ENCODE measurements at regions not wholly inside any gene's neighbourhood (a gene's known extent, or its start where the extent isn't known, plus 50 kb on each side); places are given as distances from the start of the nearest gene placed in this dataset.
A peak's percentile ranks its signal among the peaks of the same experiment; 100 is the strongest.
"Not testable (repeated sequence)": the region's sequence is repeated elsewhere in the genome, so short reads cannot be mapped to it uniquely, and the experiment has no call there.

DNA sequence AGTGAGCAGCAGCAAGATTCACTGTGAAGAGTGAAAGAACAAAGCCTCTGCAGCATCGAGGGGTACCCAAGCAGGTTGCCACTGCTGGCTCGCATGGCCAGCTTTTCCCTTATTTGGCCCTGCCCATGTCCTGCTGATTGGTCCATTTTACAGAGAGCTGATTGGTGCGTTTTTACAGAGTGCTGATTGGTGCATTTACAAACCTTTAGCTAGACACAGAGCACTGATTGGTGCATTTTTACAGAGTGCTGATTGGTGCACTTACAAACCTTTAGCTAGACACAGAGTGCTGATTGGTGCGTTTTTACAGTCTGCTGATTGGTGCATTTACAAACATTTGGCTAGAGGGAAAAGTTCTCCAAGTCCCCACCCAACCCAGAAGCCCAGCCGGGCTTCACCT lies 113.4 kb upstream of the DUSP22 start:
- intact Hi-C loops (cut with DNase I); ATAC-seq: not testable (repeated sequence)

DNA sequence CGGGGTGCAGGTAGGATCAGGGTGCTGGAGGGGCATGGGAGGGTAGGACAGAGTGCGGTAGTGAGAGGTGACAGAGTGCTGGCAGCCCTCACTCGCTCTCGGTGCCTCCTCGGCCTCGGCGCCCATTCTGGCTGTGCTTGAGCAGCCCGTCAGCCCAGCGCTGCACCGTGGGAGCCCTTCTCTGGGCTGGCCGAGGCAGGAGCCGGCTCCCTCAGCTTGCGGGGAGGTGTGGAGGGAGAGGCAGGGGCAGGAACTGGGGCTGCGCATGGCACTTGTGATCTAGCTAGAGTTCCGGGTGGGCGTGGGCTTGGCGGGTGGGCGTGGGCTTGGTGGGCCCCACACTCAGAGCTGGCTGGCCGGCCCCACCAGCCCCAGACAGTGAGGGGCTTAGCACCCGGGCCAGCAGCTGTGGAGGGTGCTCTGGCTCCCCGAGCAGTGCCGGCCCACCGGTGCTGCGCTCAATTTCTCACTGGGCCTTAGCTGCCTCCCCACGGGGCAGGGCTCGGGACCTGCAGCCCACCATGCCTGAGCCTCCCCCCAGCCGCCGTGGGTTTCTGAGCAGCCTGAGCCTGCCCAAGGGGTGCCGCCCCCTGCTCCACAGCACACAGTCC lies 112.8 kb upstream of the DUSP22 start:
- DNase-seq (no peak), ATAC-seq (no peak)
- intact Hi-C loops (cut with DNase I): no loop called here

More for the DNA sequence above, 113.4 kb upstream of the DUSP22 start:
- DNase-seq: not testable (repeated sequence)

DNA sequence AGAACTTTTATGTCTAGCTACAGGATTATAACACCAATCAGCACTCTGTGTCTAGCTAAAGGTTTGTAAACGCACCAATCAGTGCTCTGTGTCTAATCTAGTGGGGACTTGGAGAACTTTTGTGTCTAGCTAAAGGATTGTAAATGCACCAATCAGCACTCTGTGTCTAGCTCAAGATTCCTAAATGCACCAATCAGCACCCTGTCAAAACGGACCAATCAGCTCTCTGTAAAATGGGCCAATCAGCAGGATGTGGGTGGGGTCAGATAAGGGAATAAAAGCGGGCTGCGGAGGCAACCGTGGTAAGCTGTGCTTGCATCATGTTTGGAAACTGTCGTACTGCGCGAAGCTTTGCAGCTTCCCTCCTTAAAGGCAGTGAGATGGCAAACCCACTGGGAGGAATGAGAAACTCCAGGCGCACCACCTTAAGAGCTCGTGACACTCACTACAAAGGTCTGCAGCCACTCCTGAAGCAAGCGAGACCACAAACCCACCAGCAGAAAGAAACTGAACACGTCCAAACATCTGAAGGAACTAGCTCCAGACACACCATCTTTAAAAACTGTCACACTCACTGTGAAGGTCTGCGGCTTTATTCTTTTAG lies 112.1 kb upstream of the DUSP22 start:
- intact Hi-C loops (cut with DNase I); ATAC-seq: not testable (repeated sequence)

DNA sequence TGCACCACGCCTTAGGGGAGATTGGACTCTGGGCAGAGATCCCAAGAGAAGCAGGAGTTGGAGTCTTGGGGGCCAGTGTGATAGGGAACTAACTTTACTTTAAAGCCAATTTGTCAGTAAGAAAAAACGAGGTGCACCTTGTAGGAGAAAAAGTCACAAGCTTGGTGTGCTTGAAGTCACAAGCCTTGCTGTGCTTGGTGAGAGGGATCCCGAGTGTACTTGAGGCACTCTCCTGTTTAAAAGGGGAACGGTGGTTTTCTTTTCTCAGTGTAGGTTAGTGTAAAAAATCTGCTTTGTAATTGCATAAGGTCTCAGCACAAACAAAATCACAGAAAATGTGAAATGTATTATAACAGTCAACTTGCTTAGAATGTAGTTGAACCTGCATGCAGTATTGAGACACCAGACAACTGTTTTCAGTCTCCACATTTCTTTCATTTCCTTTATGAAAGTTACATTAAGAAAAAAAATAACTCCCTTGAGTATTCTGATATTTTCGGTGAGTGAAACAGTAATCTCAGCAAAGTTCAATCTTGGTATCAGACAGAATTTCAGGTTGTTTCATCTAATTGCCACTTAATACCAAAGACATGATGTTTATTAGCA lies 111.1 kb upstream of the DUSP22 start:
- intact Hi-C loops (cut with DNase I): no loop called here
- no peak for DNase-seq
- no peak for ATAC-seq

More for the DNA sequence above, 112.1 kb upstream of the DUSP22 start:
- DNase-seq: not testable (repeated sequence)

DNA sequence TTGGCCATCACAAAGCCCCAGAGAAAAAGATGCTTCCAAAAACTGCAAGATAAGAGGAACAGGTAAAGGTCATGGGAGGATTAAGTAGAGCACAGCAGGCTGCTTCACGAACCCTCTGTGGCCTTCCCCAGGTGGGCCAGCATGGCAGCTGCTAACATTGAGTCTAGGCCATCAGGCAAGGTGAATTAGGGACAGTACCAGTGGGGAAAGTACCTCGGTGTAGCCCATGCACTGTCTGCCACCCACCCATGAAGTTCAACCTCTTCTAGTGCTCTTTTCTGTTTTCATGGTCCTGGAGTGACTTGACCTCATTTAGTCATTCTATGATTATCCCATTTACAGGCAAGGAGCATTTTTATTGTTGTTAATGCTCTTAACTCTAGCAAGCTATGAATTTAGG lies 108.6 kb upstream of the DUSP22 start:
- intact Hi-C loops (cut with DNase I): no loop called here
- DNase-seq (no peak), ATAC-seq (no peak)

DNA sequence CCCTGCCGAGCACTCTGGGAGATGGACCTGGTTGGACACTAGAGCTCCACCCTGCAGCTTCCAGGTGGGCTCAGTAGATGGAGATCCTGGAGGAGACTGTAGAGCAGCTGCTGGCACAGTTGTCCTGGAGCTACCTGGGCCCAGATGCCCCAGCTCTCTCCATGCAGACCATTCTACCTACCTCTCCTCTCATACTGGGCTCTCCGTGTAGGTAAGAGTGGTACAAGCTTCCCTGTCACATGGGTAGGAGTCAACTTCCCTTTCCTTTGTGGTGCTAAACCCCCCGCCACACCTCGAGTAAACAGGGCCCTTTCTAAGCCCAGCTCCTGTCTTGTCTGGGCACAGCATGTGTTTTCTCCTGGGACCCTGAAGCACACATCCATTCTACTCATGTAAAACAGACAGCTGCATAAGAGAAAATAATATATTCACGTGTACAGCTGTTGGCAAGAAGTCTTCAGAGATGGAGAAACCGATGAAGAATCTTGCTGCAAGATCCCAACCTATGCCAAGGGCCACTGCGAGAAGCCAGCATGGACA lies 108.1 kb upstream of the DUSP22 start:
- ATAC-seq (no peak), DNase-seq (no peak)
- intact Hi-C loops (cut with DNase I): no loop called here

DNA sequence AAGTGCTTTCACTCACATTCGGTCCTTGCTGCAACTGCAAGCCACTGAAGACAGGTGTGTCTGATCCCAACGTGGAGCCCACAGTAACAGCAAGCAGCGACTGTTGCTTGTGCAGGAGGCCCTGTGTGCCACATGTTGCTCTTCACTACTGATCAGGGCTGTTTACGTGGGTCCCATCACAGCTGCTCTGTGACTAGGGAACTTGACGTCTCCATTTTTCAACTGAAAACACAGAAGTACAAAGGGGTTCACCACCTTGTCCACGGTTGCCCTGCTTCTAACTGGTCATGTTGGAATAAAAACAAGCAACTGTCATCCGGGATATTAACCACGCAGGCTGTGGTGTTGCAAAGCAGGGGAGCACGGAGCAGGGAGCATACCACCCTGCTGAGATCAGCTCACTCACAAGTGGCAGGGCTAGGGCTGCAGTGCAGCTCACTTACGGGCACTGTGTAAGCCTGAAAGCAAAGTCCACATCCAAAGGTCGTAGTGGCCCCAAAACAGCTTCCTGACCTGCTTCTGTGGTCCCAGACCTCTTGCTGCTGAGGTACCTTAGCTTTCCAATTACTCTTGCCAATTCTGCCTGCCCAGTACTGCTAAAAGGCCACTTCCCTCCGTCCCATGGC lies 105.8 kb upstream of the DUSP22 start:
- intact Hi-C loops (cut with DNase I): loop anchor here in 1 of 2 donors (5.0 kb wide), 1 partner anchor 366 kb away; no protein-coding TSS in a partner anchor
- no peak for DNase-seq
- ATAC-seq: no peak

DNA sequence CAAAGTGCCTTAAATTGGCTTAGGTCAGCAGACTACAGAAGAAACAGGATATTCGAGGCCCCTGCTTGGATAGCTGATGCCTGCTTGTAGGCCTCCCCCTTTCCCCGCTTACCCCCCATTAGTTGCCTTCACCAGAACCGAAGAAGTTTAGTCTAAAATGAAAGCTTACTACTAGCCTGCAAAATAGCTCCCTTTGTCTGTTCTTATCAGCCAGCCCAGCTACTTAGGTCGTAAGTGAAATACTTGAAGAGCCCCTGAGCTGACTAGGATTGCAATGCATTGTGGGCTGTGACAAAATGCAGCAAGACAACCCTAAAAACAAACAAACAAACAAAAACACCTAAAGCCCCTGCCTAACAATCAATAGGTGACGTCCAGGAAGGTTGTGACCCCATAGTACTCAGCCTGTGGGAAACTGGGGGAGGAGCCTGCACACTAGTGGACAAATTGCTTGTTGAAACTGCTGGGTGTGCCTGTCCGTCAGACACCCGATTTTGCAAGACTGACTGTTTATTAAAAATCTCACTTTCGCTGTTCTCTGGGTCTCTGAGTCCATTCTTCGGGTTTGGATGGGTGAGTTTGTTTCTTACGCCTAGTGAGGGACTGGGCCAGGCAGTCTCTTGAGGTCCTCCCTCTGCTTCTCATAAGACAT lies 105.0 kb upstream of the DUSP22 start:
- DNase-seq (no peak), ATAC-seq (no peak)
- intact Hi-C loops (cut with DNase I): loop anchor here in 1 of 2 donors (5.0 kb wide), 1 partner anchor 365 kb away; no protein-coding TSS in a partner anchor

DNA sequence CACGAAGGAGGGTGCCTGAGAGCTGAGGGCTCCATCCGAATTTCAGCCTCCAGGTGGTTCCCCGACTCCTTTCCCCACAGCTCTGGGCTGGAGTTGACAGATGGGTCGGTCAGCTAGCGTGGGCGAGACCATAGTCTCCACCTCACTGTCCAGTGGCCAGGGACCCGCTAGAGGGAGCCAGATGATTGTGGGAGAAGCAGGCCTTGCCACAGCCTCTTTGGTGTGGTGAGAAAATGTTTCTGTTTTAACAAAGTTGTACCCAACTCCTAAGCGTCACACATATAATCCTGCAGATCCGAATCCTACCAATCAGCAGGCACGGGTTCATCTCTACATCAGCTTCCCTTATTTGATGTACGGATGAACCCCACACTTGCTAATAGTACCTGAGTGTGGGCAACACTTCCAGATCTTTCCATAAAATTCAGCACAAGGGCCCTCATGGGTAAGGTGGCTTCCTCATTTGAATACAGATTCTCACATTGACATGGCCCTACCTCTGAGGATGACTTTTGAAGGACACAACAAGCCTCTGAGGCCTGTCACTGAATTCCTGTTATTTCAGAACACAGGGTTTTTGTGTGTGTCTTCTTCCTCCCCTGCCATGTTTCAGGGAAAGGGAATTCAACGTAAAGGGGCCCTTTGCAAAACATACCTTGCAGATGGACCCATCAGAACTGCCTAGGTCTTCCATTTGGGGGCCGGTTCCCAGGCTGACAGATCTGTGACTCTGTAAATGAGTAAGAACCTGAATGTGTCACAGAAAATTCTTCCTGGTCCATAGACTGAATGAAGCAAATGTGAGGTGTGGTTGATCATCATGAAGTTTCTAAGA lies 103.2 kb upstream of the DUSP22 start:
- DNase-seq (peak; percentile 90), ATAC-seq (peak; percentile 95 to 97)
- intact Hi-C loops (cut with DNase I): loop anchor here in 1 of 2 donors (2.0 to 5.0 kb wide), 2 partner anchors 220 to 363 kb away; no protein-coding TSS in a partner anchor

DNA sequence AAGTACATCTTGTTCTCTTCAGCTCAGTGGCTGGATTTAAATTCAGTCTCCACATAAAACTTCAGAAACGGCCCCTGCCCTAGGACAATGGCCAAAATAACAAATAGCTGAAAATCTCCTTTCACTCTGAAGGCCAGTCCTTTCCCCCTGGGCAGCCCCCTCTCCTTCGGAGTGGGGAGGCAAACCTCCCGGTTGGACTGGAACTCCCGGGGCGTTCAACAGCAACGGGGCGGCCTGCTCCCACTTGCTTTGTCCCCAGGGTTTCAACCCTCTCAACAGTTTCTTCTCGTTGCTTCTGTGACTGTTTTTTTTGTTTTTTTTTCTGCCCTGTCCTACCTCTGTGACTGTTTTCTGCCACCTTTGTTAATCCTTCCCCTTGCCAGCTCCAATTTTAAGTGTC lies 102.6 kb upstream of the DUSP22 start:
- intact Hi-C loops (cut with DNase I): loop anchor here in 1 of 2 donors (2.0 to 5.0 kb wide), 2 partner anchors 219 to 363 kb away; no protein-coding TSS in a partner anchor
- DNase-seq (no peak), ATAC-seq (no peak)

DNA sequence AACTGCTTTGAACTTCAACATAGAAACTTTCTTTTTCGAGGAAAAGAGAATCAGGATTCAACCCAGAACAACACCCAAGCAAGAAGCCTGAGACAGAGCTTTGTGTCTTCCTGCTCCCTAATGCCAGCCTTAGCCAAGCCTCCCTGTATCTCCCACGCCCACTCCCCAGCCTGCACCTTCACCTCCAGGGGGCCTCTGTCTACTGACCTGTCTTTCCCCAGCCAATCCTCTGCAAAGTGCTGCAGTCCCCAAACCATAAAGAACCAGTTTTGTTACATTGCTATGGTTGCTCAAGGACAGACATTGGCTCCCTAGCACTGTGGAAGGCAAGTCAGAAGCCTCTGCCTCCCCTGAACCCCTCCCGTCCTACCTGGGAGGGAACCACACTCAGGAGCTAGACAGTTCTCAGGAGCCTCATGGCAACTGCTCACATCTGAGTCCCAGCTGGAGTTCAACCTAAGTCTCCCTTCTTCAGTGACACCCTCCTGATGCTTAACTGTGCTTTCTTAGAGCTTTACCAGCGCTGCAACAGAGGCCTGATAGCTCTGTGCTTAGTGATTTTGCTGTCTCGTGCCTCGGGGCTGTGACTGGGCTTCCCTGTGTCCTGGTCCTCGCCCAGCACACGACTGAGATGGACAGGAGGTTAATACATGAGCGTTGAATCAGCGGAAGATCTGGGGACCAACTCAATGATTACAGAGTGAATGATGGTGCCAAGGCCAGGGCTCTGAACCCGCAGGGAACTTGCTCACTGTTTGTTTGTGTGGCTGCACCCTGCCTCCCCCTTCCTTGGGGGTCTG lies 101.5 kb upstream of the DUSP22 start:
- no peak for ATAC-seq
- intact Hi-C loops (cut with DNase I): no loop called here
- no peak for DNase-seq

DNA sequence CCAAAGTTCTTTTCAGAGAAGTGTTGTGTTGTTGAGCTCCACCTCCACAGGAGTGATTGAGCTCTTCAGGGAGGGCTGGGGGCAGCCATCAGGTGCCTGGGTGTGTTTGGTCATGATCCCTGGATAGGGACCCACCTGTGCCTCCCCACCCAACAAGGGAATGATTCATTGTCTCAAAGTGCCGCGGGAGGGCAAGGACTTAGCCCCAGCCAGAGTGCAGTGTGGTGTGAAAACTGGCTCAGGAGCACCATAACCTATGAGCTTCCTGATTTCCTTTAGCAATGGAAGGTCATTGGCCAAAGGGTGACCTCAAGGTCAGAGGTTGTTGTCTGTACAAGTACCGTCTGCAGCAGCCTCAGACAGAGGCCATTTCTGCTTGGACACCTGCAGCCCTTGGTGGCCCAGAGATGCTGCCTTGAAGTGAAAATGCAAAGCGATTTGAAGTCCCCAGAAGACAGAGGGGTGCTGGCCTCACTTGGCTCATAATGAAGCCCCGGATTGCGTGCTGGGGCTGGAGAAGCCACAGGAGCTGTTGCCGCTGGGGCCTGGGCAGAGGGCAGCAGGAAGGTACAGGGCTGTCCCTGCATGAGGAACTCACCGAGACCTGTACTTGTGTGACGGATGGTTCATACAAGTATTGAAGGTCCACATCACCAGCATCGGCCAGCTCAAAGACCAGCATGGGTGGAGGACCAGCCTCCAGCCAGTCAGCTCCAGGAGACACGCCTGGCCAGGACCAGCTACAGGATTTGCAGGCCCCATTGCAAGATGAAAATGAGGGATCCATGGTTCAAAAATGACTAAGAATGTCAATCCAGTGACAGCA lies 100.6 kb upstream of the DUSP22 start:
- DNase-seq (no peak), ATAC-seq (no peak)
- intact Hi-C loops (cut with DNase I): no loop called here

DNA sequence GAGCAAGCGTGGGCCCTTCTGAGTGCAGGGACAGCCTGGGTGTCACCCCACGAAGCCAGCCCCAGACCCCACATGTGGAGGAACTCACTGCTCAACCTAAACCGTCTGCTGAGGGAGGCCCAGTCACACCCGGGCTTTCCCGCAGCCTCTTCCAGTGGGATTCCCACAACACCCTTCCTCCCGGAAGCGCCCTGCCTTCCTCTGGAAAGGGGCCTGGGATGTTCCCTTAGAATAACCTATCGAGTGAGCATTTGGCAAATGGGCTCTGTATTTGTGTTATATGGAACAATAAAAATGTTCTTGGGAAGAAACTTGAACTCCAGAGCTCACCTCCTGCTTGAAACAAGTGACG lies 100.0 kb upstream of the DUSP22 start:
- DNase-seq (no peak), ATAC-seq (no peak)
- intact Hi-C loops (cut with DNase I): no loop called here

DNA sequence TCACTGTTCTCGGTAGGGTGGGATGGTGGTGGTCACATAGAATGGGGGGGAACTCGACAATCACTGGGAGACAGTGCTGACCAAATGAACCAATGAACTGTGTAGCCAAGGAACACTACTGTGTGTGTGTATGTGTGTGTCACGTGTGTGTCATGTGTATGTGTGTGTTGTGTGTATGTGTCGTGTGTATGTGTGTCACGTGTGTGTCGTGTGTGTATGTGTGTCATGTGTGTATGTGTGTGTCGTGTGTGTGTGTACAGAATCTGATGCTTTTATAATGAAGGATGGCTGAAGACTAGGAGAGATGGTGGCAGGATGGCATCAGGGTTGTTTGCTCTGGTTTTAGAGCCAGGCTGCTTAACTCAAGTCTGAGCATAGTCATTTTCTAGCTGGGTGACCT lies 99.1 kb upstream of the DUSP22 start:
- intact Hi-C loops (cut with DNase I): no loop called here
- DNase-seq: no peak
- ATAC-seq: no peak

DNA sequence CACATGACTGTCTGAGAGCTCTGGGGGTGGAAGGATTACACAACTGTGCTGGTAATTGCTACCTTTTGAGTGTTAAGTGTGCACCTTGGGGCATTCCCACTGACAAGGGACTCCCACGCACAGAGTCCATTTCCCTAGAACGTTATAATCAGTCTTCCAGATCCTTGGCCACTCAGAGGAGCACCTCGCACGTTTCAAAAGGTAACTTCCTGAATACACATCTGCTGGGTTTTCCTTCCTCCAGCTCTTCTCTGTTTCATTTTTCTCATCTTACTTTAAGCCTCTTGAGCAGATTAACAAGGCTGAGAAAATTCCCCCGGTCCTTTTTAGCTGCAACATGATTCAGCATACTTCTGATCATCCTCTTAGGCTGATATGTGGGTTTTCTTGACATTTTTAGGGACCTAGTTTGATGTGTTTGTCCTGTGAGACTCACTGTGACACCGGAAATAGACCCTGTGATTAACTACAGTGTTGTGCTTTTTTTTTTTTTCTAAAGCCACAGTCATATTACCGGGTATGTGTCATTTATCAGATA lies 98.4 kb upstream of the DUSP22 start:
- intact Hi-C loops (cut with DNase I): no loop called here
- ATAC-seq (no peak), DNase-seq (no peak)

DNA sequence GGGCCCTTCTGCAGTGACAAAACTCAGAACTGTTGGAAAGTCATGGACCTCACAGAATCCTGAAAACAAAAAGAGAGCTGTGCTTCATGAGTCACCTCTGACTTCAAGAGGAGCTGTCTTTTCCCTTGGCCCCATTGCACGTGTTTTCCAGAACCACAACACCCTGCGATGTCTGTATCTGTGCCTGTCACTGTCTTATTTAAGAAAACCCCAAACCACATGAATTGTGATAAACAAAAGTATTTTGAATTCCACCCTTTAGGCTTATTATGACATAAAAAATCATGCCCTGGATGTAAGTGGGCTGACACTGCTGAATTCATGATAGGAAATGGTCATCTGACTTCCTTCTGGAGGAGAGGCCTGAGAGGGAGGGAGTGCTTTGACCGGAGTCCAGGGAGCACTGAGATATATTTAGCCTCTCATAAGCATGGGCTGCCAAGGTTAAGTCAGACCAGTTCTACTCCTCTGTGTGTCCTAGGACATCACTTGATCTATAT lies 96.4 kb upstream of the DUSP22 start:
- intact Hi-C loops (cut with DNase I): no loop called here
- ATAC-seq: peak; percentile 95 to 96
- peak; percentile 55 for DNase-seq
